GM12864 (cell line): ENCODE measurements at regions not wholly inside any gene's neighbourhood (a gene's known extent, or its start where the extent isn't known, plus 50 kb on each side); places are given as distances from the start of the nearest gene placed in this dataset.

Source experiments
- DNase-seq: peaks from one replicate; pipeline ENCODE4 v3.0.0-alpha.2; 2011; ENCODE audit warnings: low read depth
- H3K4me3 ChIP-seq: 2 replicates; pipeline ENCODE4 v1.5.1; 2011; ENCODE audit warnings: mild to moderate bottlenecking, low read depth, low read length, control low read depth
- CTCF ChIP-seq: IDR thresholded peaks from 2 replicates; pipeline ENCODE4 v1.5.1; 2011; ENCODE audit warnings: low read depth, mild to moderate bottlenecking, moderate library complexity, low read length, control low read depth, inconsistent platforms; ENCODE audit errors: missing control alignments

DNA sequence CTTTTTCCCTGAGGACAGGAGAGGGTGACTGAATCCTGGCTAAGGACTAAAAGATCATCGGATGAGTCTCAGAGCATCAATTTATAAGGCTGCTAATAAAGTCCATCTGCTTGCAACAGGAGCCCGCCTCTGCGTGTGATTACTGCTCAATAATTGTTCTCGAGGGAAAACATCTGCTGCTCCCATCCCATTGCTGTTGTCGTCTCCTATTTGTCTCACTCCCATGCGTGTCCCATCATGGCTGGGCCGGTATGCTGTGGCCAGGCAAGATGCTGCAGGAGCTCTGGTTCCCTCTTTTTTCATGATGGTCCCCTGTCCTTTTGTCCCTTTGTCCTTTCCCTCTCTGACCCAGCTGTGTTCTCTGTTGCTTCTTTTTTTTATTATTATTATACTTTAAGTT lies 121.2 kb downstream of the SPATA19 start:
- no peak for DNase-seq
- TF ChIP-seq CTCF = no peak
- no peak overlapping the region for H3K4me3 ChIP-seq

- no peak for TF ChIP-seq CTCF
- DNase-seq = no peak
Measured at GRCh38 chr11:133723056-133723455, 122.3 kb downstream of the SPATA19 start.

DNA sequence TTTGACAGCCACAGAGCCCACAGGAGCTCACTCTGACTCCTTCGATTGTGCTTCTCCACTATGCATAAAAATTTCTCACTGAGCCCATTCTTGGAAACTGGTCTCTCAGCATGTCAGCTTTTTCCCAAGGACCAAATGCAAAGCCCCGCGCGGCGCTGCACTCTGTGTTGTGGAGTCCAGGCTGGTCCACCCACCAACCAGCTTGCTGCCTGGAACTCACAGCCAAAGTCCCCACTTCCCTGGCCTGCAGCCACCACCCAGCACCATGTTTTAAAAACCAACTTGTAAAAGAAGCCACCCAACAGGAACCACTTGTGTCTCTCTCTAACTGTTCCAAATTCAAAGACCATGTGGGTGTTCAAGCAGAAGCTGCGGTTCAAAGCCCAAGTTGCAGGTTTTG lies 124.4 kb downstream of the SPATA19 start:
- H3K4me3 ChIP-seq = no peak overlapping the region
- TF ChIP-seq CTCF = no peak
- no peak for DNase-seq

More at GRCh38 chr11:133723056-133723455, 122.3 kb downstream of the SPATA19 start:
- no peak overlapping the region for H3K4me3 ChIP-seq

DNA sequence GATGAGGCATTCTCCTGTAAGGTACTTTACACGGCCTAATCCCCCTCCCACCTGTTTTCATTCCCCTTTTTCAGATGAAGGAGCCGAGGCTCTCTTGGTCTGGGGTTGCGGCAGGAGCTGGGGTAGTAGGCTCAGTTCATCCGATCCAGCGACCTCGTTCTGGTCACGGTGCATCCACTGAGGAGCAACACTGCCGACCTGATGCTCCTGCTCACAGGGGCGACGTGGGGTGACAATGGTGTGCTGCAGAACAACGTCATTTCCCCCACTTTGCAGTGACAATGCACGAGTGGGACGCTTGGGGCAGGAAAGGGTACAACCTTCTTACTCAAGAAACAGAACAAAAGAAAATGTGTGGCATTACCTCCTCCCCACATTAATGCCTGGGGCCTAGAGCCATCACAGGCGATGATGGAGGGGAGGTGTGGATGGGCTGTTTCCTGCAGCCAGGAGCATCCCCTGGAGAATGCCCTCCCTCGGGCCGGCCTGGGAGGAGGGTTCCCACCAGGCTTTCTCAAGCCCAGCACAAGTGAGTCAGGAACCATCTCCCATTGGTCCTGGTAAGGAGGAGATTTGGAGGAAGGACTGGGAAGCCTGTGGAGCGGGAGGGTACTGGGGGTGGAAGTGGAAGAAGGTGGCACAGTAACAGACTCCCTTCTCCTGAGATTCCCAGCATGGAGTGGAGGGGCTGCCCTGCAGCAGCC lies 125.6 kb downstream of the SPATA19 start:
- TF ChIP-seq CTCF = no peak
- DNase-seq = no peak
- H3K4me3 ChIP-seq = no peak overlapping the region

DNA sequence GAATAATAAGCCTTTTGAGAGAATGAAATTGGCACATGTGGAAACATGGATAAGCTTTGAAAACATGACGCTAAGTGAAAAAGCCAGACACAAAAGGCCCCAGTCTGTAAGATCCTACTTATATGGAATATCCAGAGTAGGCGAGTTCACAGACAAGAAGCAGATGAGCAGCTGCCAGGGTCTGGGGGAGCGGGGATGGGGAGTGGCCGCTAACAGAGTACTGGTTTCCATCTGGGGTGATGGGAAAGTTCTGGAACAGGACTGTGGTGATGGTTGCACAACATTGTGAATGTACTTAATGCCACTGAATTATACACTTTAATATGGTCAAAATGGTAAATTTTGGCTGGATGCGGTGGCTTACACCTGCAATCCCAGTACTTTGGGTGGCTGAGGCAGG lies 126.5 kb downstream of the SPATA19 start:
- no peak for TF ChIP-seq CTCF
- DNase-seq = no peak

GRCh38 chr11:133718238-133718637 lies 127.1 kb downstream of the SPATA19 start:
- DNase-seq = no peak
- TF ChIP-seq CTCF = no peak
- H3K4me3 ChIP-seq = no peak overlapping the region

More for the DNA sequence above, 126.5 kb downstream of the SPATA19 start:
- no peak overlapping the region for H3K4me3 ChIP-seq

DNA sequence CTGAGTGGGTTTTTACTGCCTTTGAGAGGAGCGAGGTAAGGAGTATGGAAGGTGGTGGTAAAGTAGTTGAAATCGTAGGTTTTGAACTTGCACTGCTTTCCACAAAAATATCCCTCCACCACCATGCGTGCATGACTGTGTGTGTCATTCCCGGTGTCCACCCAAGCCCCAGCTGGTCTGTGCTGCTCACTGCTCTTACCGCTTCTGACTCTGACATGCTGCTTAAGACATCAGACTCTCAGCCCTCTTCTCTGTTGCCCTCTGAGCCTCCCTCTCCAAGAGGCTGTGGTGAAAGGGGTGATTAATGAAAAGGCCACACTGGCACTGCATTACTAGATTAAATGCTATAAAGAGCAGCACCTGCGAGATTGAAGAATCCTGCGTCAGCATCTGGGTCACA lies 128.7 kb downstream of the SPATA19 start:
- TF ChIP-seq CTCF = no peak
- no peak overlapping the region for H3K4me3 ChIP-seq
- DNase-seq = no peak
